WTC11 (cell line): ENCODE measurements at regions not wholly inside any gene's neighbourhood (a gene's known extent, or its start where the extent isn't known, plus 50 kb on each side); places are given as distances from the start of the nearest gene placed in this dataset.

Experiments
- ATAC-seq: fragments of 200-7000 bp; cut with Tn5 transposase; 2 replicates; pipeline ENCODE4 v1.10.0; 2021; ENCODE audit warnings: mild to moderate bottlenecking, moderate library complexity
- CTCF ChIA-PET: fragments of 300-600 bp; sonication (Branson Sonifier 250); formaldehyde crosslinking; loops from one replicate; lab custom pipeline; 2021; ENCODE audit warnings: antibody characterized with exemption; lab: Charles Lee
- POLR2A ChIA-PET: fragments of 350-600 bp; sonication (Branson Sonifier 250); formaldehyde crosslinking; loops from one replicate; lab custom pipeline; 2021; ENCODE audit warnings: antibody characterized with exemption; lab: Charles Lee
- DNase-seq: peaks from one replicate; pipeline ENCODE4 v3.0.0; 2021; ENCODE audit warnings: low spot score
- H3K27ac Mint-ChIP-seq: 2 replicates; pipeline ENCODE4 v1.8.0; 2021; ENCODE audit warnings: mixed read lengths
- H3K27me3 Mint-ChIP-seq: 2 replicates; pipeline ENCODE4 v1.8.0; 2021; ENCODE audit warnings: low read depth, mild to moderate bottlenecking, moderate library complexity, mixed read lengths
- H3K36me3 Mint-ChIP-seq: 2 replicates; pipeline ENCODE4 v1.8.0; 2021; ENCODE audit warnings: mixed read lengths
- H3K4me1 Mint-ChIP-seq: 2 replicates; pipeline ENCODE4 v1.8.0; 2022; ENCODE audit warnings: mixed read lengths
- H3K4me3 Mint-ChIP-seq: 2 replicates; pipeline ENCODE4 v1.8.0; 2021; ENCODE audit warnings: mild to moderate bottlenecking, moderate library complexity, mixed read lengths
- H3K9me3 Mint-ChIP-seq: 2 replicates; pipeline ENCODE4 v1.8.0; 2021; ENCODE audit warnings: mixed read lengths
- AR ChIP-seq: fragments of 250-450 bp; sonication (Bioruptor Pico); IDR thresholded peaks from 2 replicates; pipeline ENCODE4 v1.9.0; 2021; ENCODE audit warnings: mild to moderate bottlenecking
- CDX4 ChIP-seq: fragments of 250-450 bp; sonication (Bioruptor Pico); IDR thresholded peaks from 2 replicates; pipeline ENCODE4 v1.9.0; 2021; ENCODE audit warnings: moderate library complexity, mild to moderate bottlenecking, inconsistent platforms, borderline replicate concordance
- E2F4 ChIP-seq: sonication (generic); formaldehyde crosslinking; IDR thresholded peaks from 2 replicates; pipeline ENCODE4 v1.8.1; 2022; ENCODE audit warnings: low read depth, mild to moderate bottlenecking, moderate library complexity, missing genetic modification reagents, borderline replicate concordance
- E2F5 ChIP-seq: sonication (generic); formaldehyde crosslinking; IDR thresholded peaks from 2 replicates; pipeline ENCODE4 v1.8.1; 2022; ENCODE audit warnings: mild to moderate bottlenecking, moderate library complexity, missing genetic modification reagents
- ESRRA ChIP-seq: sonication (generic); formaldehyde crosslinking; IDR thresholded peaks from 2 replicates; pipeline ENCODE4 v1.8.1; 2022; ENCODE audit warnings: mild to moderate bottlenecking, missing genetic modification reagents, borderline replicate concordance
- GABPB1 ChIP-seq: sonication (generic); formaldehyde crosslinking; IDR thresholded peaks from 2 replicates; pipeline ENCODE4 v1.8.1; 2023; ENCODE audit warnings: mild to moderate bottlenecking, missing genetic modification reagents
- IRF2 ChIP-seq: sonication (generic); formaldehyde crosslinking; IDR thresholded peaks from 2 replicates; pipeline ENCODE4 v1.8.0; 2022; ENCODE audit warnings: low read depth, missing genetic modification reagents, borderline replicate concordance
- JUN ChIP-seq: sonication (generic); formaldehyde crosslinking; IDR thresholded peaks from 2 replicates; pipeline ENCODE4 v1.8.0; 2023; ENCODE audit warnings: mild to moderate bottlenecking, missing genetic modification reagents
- KAT7 ChIP-seq: sonication (generic); formaldehyde crosslinking; IDR thresholded peaks from 2 replicates; pipeline ENCODE4 v1.8.1; 2023; ENCODE audit warnings: missing genetic modification reagents, mild to moderate bottlenecking, borderline replicate concordance
- MXD4 ChIP-seq: fragments of 250-450 bp; sonication (Bioruptor Pico); IDR thresholded peaks from 2 replicates; pipeline ENCODE4 v1.8.0; 2021; ENCODE audit warnings: mild to moderate bottlenecking, moderate library complexity, borderline replicate concordance
- NFYB ChIP-seq: sonication (generic); formaldehyde crosslinking; conservative IDR thresholded peaks from 2 replicates; pipeline ENCODE4 v1.8.0; 2022; ENCODE audit warnings: low read depth, missing genetic modification reagents
- NR3C1 ChIP-seq: sonication (generic); formaldehyde crosslinking; conservative IDR thresholded peaks from 2 replicates; pipeline ENCODE4 v1.8.1; 2023; ENCODE audit warnings: low read depth, mild to moderate bottlenecking, missing genetic modification reagents
- PREB ChIP-seq: sonication (generic); formaldehyde crosslinking; IDR thresholded peaks from 2 replicates; pipeline ENCODE4 v1.8.1; 2022; ENCODE audit warnings: mild to moderate bottlenecking, missing genetic modification reagents, moderate library complexity, borderline replicate concordance
- PRRX2 ChIP-seq: fragments of 250-450 bp; sonication (Bioruptor Pico); IDR thresholded peaks from 2 replicates; pipeline ENCODE4 v1.8.0; 2021; ENCODE audit warnings: mild to moderate bottlenecking
- RELA ChIP-seq: sonication (generic); formaldehyde crosslinking; IDR thresholded peaks from 2 replicates; pipeline ENCODE4 v1.8.1; 2022; ENCODE audit warnings: missing genetic modification reagents, mild to moderate bottlenecking, borderline replicate concordance
- RORB ChIP-seq: fragments of 250-450 bp; sonication (Bioruptor Pico); IDR thresholded peaks from 2 replicates; pipeline ENCODE4 v1.9.0; 2021; ENCODE audit warnings: mild to moderate bottlenecking
- SMAD4 ChIP-seq: sonication (generic); formaldehyde crosslinking; IDR thresholded peaks from 2 replicates; pipeline ENCODE4 v1.8.0; 2022; ENCODE audit warnings: mild to moderate bottlenecking, missing genetic modification reagents
- SP1 ChIP-seq: sonication (generic); formaldehyde crosslinking; conservative IDR thresholded peaks from 2 replicates; pipeline ENCODE4 v1.8.1; 2022; ENCODE audit warnings: missing genetic modification reagents
- STAT6 ChIP-seq: sonication (generic); formaldehyde crosslinking; conservative IDR thresholded peaks from 2 replicates; pipeline ENCODE4 v1.8.1; 2023; ENCODE audit warnings: mild to moderate bottlenecking, low read depth, missing genetic modification reagents, moderate library complexity
- ZBTB43 ChIP-seq: sonication (generic); formaldehyde crosslinking; IDR thresholded peaks from 2 replicates; pipeline ENCODE4 v1.8.1; 2023; ENCODE audit warnings: mild to moderate bottlenecking, missing genetic modification reagents
- ZNF121 ChIP-seq: sonication (generic); formaldehyde crosslinking; IDR thresholded peaks from 2 replicates; pipeline ENCODE4 v1.8.0; 2023; ENCODE audit warnings: missing genetic modification reagents
- ZNF317 ChIP-seq: sonication (generic); formaldehyde crosslinking; IDR thresholded peaks from 2 replicates; pipeline ENCODE4 v1.8.1; 2023; ENCODE audit warnings: low read depth, mild to moderate bottlenecking, moderate library complexity, missing genetic modification reagents, borderline replicate concordance

- H3K27me3 Mint-ChIP-seq = no peaks in the 10 kb centered on the region
- ATAC-seq = no peak
- no peaks in the 10 kb centered on the region for H3K4me1 Mint-ChIP-seq
- H3K4me3 Mint-ChIP-seq = no peak overlapping the region
- ChIA-PET CTCF (no interaction called here), POLR2A (no interaction called here)
- no peak for TF ChIP-seq E2F4 (CRISPR knock-in tag)
- no peak for TF ChIP-seq E2F5 (CRISPR knock-in tag)
- TF ChIP-seq NFYB = no peak
- TF ChIP-seq JUN (CRISPR knock-in tag) = no peak
- TF ChIP-seq ZBTB43 (CRISPR knock-in tag) = no peak
- no peak for TF ChIP-seq ZNF121 (CRISPR knock-in tag)
- TF ChIP-seq ZNF317 (CRISPR knock-in tag) = no peak
- no peak for TF ChIP-seq GABPB1 (CRISPR knock-in tag)
- no peak for TF ChIP-seq RELA (CRISPR knock-in tag)
- no peak for TF ChIP-seq RORB (CRISPR knock-in tag)
- TF ChIP-seq IRF2 = no peak
- no peak for TF ChIP-seq MXD4 (CRISPR knock-in tag)
- TF ChIP-seq KAT7 (CRISPR knock-in tag) = no peak
- TF ChIP-seq STAT6 (CRISPR knock-in tag) = no peak
- TF ChIP-seq PRRX2 = no peak
- peaks cover 22% of the 10 kb centered on the region for H3K9me3 Mint-ChIP-seq
- DNase-seq = no peak
- peaks cover 12% of the 10 kb centered on the region for H3K36me3 Mint-ChIP-seq
- H3K27ac Mint-ChIP-seq = no peak overlapping the region
Observed at GRCh38 chr2:166727095-166727494, 161.2 kb upstream of the XIRP2 start.

- Mint-ChIP-seq H3K4me1 (no peaks in the 10 kb centered on the region), H3K27ac (no peak overlapping the region), H3K27me3 (no peaks in the 10 kb centered on the region), H3K4me3 (no peak overlapping the region), H3K9me3 (peaks cover 30% of the 10 kb centered on the region), H3K36me3 (peaks cover 15% of the 10 kb centered on the region)
- POLR2A ChIA-PET = no interaction called here
- DNase-seq (no peak), ATAC-seq (no peak)
- CTCF ChIA-PET = interaction anchor here (1.0 kb wide), 1 partner anchor 116 kb away, joined by 3 read pairs; no protein-coding TSS in a partner anchor
- no peak for TF ChIP-seq SMAD4
- no peak for TF ChIP-seq IRF2
- TF ChIP-seq CDX4 (CRISPR knock-in tag) = no peak
- TF ChIP-seq RORB (CRISPR knock-in tag) = no peak
- TF ChIP-seq NR3C1 (CRISPR knock-in tag) = no peak
- no peak for TF ChIP-seq PREB (CRISPR knock-in tag)
- TF ChIP-seq AR (CRISPR knock-in tag) = no peak
- TF ChIP-seq NFYB = no peak
- no peak for TF ChIP-seq ESRRA
- TF ChIP-seq SP1 (CRISPR knock-in tag) = no peak
Observed at GRCh38 chr2:166725927-166726924, 162.1 kb upstream of the XIRP2 start.
